HG03432 (cell line): ENCODE measurements at regions not wholly inside any gene's neighbourhood (a gene's known extent, or its start where the extent isn't known, plus 50 kb on each side); places are given as distances from the start of the nearest gene placed in this dataset.
A peak's percentile ranks its signal among the peaks of the same experiment; 100 is the strongest.

Experiments
- ATAC-seq: cut with Tn5 transposase; IDR thresholded peaks from one replicate; pipeline ENCODE4 v1.9.1; 2021; ENCODE audit warnings: mild to moderate bottlenecking, moderate library complexity; ENCODE audit not compliant: unreplicated experiment

GRCh38 chr5:167953151-167953798 is 338.2 kb upstream of the WWC1 start:
- ATAC-seq, result no peak

GRCh38 chr5:167961731-167962130 is 329.7 kb upstream of the WWC1 start:
- ATAC-seq, result no peak

GRCh38 chr5:167964529-167964928 is 326.9 kb upstream of the WWC1 start:
- ATAC-seq, result no peak

GRCh38 chr5:167965710-167966109 is 325.7 kb upstream of the WWC1 start:
- no peak for ATAC-seq

DNA sequence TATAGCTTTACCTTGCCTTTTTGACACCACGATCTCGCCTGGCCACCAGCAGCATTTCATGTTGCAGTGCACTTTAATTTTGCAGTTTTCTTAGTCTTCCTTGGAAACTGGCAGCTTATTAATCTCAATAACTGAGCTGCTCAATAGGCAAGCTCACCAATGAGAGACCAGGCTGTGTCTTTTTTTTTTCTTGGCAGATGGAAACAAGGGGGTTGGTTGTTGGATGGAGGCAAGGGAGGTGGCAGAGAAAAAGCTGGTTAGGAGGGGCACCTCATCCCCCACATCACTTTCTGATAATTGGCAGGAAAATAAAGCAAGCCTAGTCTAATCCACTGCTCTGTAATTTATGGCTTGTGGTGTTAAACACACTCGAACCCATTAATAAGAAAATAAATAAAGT is 324.5 kb upstream of the WWC1 start:
- no peak for ATAC-seq

GRCh38 chr5:167967494-167968177 is 323.8 kb upstream of the WWC1 start:
- ATAC-seq, result no peak

- no peak for ATAC-seq
Measured at GRCh38 chr5:167968837-167969236, 322.6 kb upstream of the WWC1 start.

DNA sequence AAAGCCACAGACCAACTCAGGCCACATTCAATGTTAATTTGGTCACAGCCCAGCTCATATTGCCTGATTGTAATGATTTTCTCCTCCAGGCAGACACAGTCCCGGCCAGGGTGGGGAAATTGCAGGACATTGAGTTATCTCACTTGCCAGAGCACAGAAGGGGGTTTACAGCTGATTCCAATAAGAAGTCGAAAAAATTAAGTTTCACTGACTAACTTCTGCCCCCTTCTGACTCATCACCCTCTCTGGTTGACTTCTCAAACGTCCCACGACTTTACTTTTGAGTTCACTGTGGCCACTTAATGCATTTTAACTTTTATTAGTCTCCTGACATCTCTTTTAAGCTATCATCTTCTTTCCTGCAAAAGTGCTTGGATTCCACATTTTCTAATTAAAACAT is 321.4 kb upstream of the WWC1 start:
- peak; percentile 79 for ATAC-seq

DNA sequence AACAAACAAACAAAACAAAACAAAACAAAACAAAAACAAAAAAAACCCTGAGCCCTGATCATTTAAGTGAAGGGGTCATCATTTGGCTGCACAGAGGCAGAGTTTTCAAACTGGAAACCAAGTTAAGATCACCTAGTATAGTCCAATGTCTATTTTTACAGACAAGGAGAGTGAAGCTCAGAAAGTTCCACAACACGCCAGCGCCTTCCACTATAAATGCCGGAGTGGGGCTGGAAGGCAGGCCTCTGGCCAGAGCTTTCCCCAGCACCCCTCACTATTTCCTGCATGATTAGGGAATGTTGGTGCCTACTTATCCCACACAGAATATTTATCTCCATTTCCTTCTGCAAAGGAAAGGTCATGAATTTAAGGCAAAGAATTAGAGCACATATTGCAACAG is 319.7 kb upstream of the WWC1 start:
- no peak for ATAC-seq

GRCh38 chr5:167973126-167973525 is 318.3 kb upstream of the WWC1 start:
- ATAC-seq, result no peak

- ATAC-seq, result no peak
Measured at GRCh38 chr5:167984951-167985350, 306.5 kb upstream of the WWC1 start.

GRCh38 chr5:167985373-167985772 is 306.1 kb upstream of the WWC1 start:
- ATAC-seq, result no peak

- ATAC-seq, result no peak
Measured at GRCh38 chr5:167987490-167988280, 303.8 kb upstream of the WWC1 start.

GRCh38 chr5:167992868-167993267 is 298.6 kb upstream of the WWC1 start:
- no peak for ATAC-seq

GRCh38 chr5:167993771-167994170 is 297.7 kb upstream of the WWC1 start:
- no peak for ATAC-seq

DNA sequence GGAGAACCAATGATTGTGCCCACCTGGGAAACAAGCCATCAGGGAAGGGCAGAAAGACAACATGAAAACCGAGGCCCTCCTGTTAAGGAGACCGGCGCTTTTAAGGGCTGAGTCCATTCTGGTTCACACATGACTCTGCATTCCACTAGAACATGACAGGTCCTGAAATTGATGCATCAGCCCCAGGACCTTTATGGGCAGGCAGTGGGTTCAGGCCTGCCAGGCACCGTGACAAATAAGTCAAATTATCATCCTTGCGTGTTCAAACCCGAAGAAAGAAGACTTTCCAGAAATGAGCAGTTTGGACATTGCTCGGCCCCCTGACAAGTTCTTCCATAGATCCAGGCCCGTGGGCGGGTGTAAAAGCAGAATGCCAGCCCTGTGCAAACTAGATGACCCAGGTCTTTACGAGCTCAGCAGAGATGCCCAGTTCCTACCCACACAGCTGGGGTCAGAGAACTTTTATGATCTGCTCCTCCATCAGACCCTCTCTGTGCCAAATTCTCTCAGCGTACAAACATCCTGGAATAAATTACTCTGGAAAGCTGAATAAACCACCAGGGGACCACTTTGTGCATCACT is 295.5 kb upstream of the WWC1 start:
- ATAC-seq, result no peak

DNA sequence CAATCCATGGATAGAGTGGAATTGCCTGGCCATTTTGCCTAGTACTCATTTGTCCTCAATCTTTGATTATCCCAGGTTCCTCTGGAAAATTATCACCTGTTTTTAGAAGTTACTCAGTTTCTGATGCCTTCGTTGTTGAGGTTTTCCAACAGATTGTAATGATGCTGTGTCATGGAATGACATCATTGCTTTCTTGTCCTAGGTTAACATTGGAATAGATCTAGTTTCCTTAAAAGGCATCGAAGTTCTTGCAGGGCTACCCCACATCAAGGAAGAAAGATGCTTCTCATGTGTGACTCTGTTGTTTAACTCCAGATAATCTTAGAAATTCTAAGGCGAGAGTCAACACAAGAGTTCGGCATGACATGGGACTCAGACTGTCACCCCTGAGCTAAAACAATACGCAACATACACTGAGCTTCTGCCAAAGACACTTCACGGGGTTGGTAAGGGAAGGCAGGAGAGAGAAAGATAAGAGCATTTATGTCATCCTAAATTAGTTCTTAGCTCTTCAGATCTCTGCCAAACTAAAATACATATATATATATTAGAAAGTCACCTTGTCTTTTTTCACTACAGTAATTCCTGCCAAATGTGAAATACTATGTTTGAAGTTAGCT is 293.2 kb upstream of the WWC1 start:
- no peak for ATAC-seq

DNA sequence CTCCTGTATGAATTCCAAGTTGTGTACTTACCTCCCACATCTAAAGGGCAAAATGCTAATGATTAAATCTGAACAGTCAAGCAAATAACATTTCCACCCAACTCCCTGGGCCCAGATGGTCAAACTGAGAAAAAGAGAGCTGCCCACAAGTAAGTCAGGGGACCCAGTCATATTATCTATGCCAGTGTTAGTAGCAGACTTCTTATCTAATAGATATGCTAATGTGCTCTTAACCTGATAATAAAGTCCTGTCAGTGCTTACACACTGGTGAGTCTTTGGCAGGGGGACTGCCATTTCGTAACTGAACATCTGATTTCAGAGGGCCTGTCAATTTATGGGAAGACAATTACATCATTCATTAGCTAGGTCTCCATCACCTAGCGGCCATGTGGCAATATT is 292.3 kb upstream of the WWC1 start:
- no peak for ATAC-seq

- no peak for ATAC-seq
Measured at GRCh38 chr5:168001318-168001717, 290.1 kb upstream of the WWC1 start.

GRCh38 chr5:168002116-168002515 is 289.3 kb upstream of the WWC1 start:
- ATAC-seq, result no peak

- no peak for ATAC-seq
Measured at GRCh38 chr5:168005093-168005492, 286.4 kb upstream of the WWC1 start.
